CD1c-positive myeloid dendritic cell (primary cell): ENCODE measurements at regions not wholly inside any gene's neighbourhood (a gene's known extent, or its start where the extent isn't known, plus 50 kb on each side); places are given as distances from the start of the nearest gene placed in this dataset.
"Not testable (repeated sequence)": the region's sequence is repeated elsewhere in the genome, so short reads cannot be mapped to it uniquely, and the experiment has no call there.

ENCODE experiments used
- DNase-seq: peaks from one replicate; pipeline ENCODE4 v3.0.0-alpha.2; 2016; ENCODE audit errors: extremely low spot score

GRCh38 chr2:90293806-90294205, 1602.3 kb downstream of the RPIA start:
- not testable (repeated sequence) for DNase-seq

GRCh38 chr2:90295036-90295750, 1603.7 kb downstream of the RPIA start:
- DNase-seq, result not testable (repeated sequence)

GRCh38 chr2:90296484-90296777, 1605.0 kb downstream of the RPIA start:
- DNase-seq, result not testable (repeated sequence)

- DNase-seq, result not testable (repeated sequence)
Measured at GRCh38 chr2:90297701-90298100, 1606.2 kb downstream of the RPIA start.

GRCh38 chr2:90298126-90298755, 1606.8 kb downstream of the RPIA start:
- DNase-seq, result not testable (repeated sequence)

GRCh38 chr2:90298983-90299382, 1607.5 kb downstream of the RPIA start:
- not testable (repeated sequence) for DNase-seq

- not testable (repeated sequence) for DNase-seq
Measured at GRCh38 chr2:90322982-90323381, 1631.5 kb downstream of the RPIA start.

- not testable (repeated sequence) for DNase-seq
Measured at GRCh38 chr2:90323612-90324558, 1632.4 kb downstream of the RPIA start.

- not testable (repeated sequence) for DNase-seq
Measured at GRCh38 chr2:90324672-90325071, 1633.2 kb downstream of the RPIA start.

GRCh38 chr2:90325796-90326353, 1634.4 kb downstream of the RPIA start:
- DNase-seq, result not testable (repeated sequence)

- DNase-seq, result not testable (repeated sequence)
Measured at GRCh38 chr2:90355546-90355945, 1664.1 kb downstream of the RPIA start.

- DNase-seq, result not testable (repeated sequence)
Measured at GRCh38 chr2:90359344-90359743, 1667.9 kb downstream of the RPIA start.

- not testable (repeated sequence) for DNase-seq
Measured at GRCh38 chr2:90359887-90360730, 1668.6 kb downstream of the RPIA start.

- not testable (repeated sequence) for DNase-seq
Measured at GRCh38 chr2:90360731-90361035, 1669.2 kb downstream of the RPIA start.
